ENCODE measurements at regions not wholly inside any gene's neighbourhood (a gene's known extent, or its start where the extent isn't known, plus 50 kb on each side); places are given as distances from the start of the nearest gene placed in this dataset.

DNA sequence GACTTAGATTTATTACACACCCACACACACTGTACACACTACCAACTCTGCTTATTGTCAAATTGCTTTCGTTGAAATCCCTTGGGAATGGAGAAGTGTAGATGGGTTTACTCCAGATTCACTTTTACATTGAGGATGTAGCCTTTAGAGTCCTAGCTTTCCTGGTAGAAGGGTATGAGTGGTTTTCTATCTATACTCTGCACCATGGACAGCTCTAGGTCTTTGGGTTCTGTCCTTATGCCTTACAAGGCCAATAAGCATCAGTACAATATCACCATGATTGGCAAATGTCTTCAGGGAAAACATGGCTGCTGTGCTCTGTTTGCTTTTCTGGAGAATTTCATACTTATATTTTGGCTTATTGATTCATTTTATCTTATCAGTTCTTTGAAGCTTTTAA lies 1063.9 kb downstream of the SLC6A15 start:
- Mint-ChIP-seq H3K27ac (no peak overlapping the region), H3K36me3 (no peaks in the 10 kb centered on the region), H3K4me1 (ENCODE audit: unreplicated experiment) (no peaks in the 10 kb centered on the region), H3K27me3 (no peaks in the 10 kb centered on the region), H3K4me3 (no peak overlapping the region), H3K9me3 (no peaks in the 10 kb centered on the region)
- no peak for DNase-seq (ENCODE audit: extremely low spot score, unreplicated experiment)
- TF ChIP-seq, protein P1, sequence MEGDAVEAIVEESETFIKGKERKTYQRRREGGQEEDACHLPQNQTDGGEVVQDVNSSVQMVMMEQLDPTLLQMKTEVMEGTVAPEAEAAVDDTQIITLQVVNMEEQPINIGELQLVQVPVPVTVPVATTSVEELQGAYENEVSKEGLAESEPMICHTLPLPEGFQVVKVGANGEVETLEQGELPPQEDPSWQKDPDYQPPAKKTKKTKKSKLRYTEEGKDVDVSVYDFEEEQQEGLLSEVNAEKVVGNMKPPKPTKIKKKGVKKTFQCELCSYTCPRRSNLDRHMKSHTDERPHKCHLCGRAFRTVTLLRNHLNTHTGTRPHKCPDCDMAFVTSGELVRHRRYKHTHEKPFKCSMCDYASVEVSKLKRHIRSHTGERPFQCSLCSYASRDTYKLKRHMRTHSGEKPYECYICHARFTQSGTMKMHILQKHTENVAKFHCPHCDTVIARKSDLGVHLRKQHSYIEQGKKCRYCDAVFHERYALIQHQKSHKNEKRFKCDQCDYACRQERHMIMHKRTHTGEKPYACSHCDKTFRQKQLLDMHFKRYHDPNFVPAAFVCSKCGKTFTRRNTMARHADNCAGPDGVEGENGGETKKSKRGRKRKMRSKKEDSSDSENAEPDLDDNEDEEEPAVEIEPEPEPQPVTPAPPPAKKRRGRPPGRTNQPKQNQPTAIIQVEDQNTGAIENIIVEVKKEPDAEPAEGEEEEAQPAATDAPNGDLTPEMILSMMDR (conservative IDR thresholded peaks at IDR 0.05) = no peak

DNA sequence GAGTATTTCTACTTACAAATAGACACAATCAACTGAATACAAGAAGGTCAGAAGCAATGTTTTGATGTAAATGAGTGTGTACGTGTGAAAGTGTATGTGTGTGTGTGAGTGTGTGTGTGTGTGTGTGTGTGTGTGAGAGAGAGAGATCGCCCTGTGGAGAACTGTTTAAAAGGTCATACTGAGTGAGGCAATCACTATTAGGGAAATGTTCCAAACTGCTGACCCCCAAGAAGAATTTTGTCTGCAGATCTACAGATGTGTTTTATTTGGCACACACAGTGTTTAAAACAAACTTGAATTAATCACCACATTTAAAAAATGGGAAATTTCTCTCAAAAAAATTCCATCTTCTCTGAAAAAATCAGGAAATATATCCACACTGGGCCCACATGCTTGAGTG lies 1069.1 kb downstream of the SLC6A15 start:
- Mint-ChIP-seq H3K27ac (no peak overlapping the region), H3K4me3 (no peak overlapping the region), H3K27me3 (no peaks in the 10 kb centered on the region), H3K36me3 (no peaks in the 10 kb centered on the region), H3K9me3 (no peaks in the 10 kb centered on the region), H3K4me1 (ENCODE audit: unreplicated experiment) (no peaks in the 10 kb centered on the region)
- no peak for DNase-seq (ENCODE audit: extremely low spot score, unreplicated experiment)
- TF ChIP-seq, protein P1 (conservative IDR thresholded peaks at IDR 0.05) = no peak

DNA sequence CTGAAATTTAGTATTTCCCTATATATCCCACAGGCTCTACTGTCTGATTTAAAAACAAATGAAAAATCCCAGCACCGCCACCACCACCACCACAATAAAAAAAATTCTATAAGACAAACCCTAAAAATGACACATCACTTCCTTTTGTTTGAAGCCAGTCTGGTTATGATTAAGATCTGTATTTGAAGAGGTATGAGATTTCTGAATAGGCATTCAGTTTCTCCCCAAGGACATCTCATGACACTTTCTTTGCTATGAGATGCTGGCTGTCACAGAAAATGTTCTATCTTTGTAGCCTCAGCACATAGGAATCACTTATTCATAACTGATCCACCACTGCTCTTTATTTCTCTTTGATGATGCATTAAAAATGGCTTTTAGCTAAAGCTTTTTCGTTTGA lies 1071.0 kb downstream of the SLC6A15 start:
- H3K4me3 Mint-ChIP-seq = no peak overlapping the region
- no peak for DNase-seq (ENCODE audit: extremely low spot score, unreplicated experiment)
- no peak overlapping the region for H3K27ac Mint-ChIP-seq
- no peaks in the 10 kb centered on the region for H3K27me3 Mint-ChIP-seq
- H3K4me1 Mint-ChIP-seq (ENCODE audit: unreplicated experiment) = no peaks in the 10 kb centered on the region
- H3K9me3 Mint-ChIP-seq = no peaks in the 10 kb centered on the region
- no peaks in the 10 kb centered on the region for H3K36me3 Mint-ChIP-seq
- TF ChIP-seq, protein P1 (conservative IDR thresholded peaks at IDR 0.05) = no peak

DNA sequence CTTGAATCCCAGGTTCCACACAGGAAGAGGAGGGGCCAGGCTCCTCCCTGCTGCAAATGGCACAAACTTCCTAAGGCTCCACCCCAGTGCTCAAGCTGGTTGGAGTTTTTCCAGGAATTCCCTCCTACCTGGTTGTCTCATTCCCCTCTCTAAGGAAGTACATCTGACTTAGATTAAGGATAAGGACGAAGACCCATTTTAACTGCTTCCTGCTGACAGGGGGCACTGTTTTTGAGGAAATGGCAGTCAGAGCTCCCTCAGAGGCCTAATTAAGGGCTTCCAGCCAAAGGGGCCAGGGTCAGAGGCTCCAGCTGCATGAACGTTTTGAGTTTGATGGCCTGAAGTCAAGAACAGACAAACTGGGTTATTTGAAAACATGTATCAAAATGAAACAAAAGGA lies 1084.7 kb downstream of the SLC6A15 start:
- H3K4me1 Mint-ChIP-seq (ENCODE audit: unreplicated experiment) = no peaks in the 10 kb centered on the region
- TF ChIP-seq, protein P1 (conservative IDR thresholded peaks at IDR 0.05) = peak; percentile 16
- no peaks in the 10 kb centered on the region for H3K27me3 Mint-ChIP-seq
- H3K36me3 Mint-ChIP-seq = no peaks in the 10 kb centered on the region
- H3K4me3 Mint-ChIP-seq = no peak overlapping the region
- H3K27ac Mint-ChIP-seq = peak overlapping the region; percentile 29
- H3K9me3 Mint-ChIP-seq = no peaks in the 10 kb centered on the region
- no peak for DNase-seq (ENCODE audit: extremely low spot score, unreplicated experiment)

DNA sequence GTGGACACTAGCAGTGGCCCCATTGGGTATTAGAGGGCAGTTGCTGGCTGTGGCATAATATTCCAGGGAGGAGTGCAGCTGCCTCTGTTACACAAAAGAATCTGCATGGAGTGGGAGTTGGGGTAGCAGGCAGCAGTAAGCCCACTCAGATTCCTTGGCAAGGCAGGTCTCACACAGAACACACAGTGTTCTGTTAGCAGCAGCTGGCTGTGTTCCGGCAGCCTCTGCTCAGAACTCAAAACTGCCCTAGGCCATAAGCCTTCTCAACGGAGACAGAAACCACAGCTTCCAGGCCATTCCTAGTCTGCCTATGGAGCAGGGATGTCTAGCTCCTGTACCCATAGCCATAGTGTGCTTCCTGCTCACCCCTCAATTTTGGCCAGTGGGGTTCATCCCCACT lies 1085.4 kb downstream of the SLC6A15 start:
- no peaks in the 10 kb centered on the region for H3K9me3 Mint-ChIP-seq
- H3K4me3 Mint-ChIP-seq = no peak overlapping the region
- H3K27me3 Mint-ChIP-seq = no peaks in the 10 kb centered on the region
- TF ChIP-seq, protein P1 (conservative IDR thresholded peaks at IDR 0.05) = no peak
- no peaks in the 10 kb centered on the region for H3K4me1 Mint-ChIP-seq (ENCODE audit: unreplicated experiment)
- no peak for DNase-seq (ENCODE audit: extremely low spot score, unreplicated experiment)
- H3K27ac Mint-ChIP-seq = no peak overlapping the region
- H3K36me3 Mint-ChIP-seq = no peaks in the 10 kb centered on the region

DNA sequence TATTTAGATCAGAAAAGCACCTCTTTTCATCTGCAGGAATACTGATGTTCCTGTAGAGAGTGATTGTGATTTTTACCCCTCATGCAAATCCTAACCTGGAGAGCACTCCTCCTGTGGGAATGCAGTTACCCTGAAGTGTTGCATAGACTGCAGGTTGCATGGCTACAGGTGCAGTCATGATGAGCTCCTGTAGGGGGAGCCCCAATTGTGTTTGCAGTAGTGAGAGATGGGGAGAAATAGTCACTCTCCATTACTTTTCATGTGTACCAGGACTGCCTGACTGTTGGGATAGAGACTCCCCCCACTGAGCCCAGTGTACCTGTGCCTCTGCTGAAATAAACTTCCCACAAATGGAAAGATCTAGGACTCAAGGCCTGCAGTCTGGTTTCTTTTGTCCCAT lies 1086.5 kb downstream of the SLC6A15 start:
- Mint-ChIP-seq H3K9me3 (no peaks in the 10 kb centered on the region), H3K27me3 (no peaks in the 10 kb centered on the region), H3K27ac (no peak overlapping the region), H3K4me1 (ENCODE audit: unreplicated experiment) (no peaks in the 10 kb centered on the region), H3K36me3 (no peaks in the 10 kb centered on the region), H3K4me3 (no peak overlapping the region)
- no peak for DNase-seq (ENCODE audit: extremely low spot score, unreplicated experiment)
- TF ChIP-seq, protein P1 (conservative IDR thresholded peaks at IDR 0.05) = peak; percentile 71

Measured in type B pancreatic cell (in vitro differentiated cells).